Caco-2 (cell line): ENCODE measurements at regions not wholly inside any gene's neighbourhood (a gene's known extent, or its start where the extent isn't known, plus 50 kb on each side); places are given as distances from the start of the nearest gene placed in this dataset.

Source experiments
- BruUV-seq: library from RNA; stranded (reverse); fragments of 400-500 nt; replicated peaks from 2 replicates; lab custom pipeline; 2021; lab: Mats Ljungman, UMichigan
- CTCF ChIA-PET: fragments of 300-600 bp; sonication (Branson Sonifier 250); formaldehyde crosslinking; loops from one replicate; lab custom pipeline; 2022; ENCODE audit warnings: antibody characterized with exemption; lab: Charles Lee
- POLR2A ChIA-PET: fragments of 300-600 bp; sonication (Branson Sonifier 250); formaldehyde crosslinking; loops from one replicate; lab custom pipeline; 2022; ENCODE audit warnings: antibody characterized with exemption; lab: Charles Lee
- DNase-seq, 2 experiments: peaks; one replicate each; pipeline versions ENCODE4 v3.0.0 to v3.0.0-alpha.2; 2020 to 2022
- H3K27me3 ChIP-seq: replicated peaks from 2 replicates; pipeline ENCODE4 v1.6.0; 2011; ENCODE audit warnings: low read length; ENCODE audit not compliant: control insufficient read depth, insufficient read depth
- H3K36me3 ChIP-seq: 2 replicates; pipeline ENCODE4 v1.5.1; 2011; ENCODE audit warnings: low read length; ENCODE audit not compliant: control insufficient read depth, insufficient read depth
- H3K4me1 ChIP-seq: fragments of 250-450 bp; sonication (Bioruptor Pico); 2 replicates; pipeline ENCODE4 v1.5.1; 2020; ENCODE audit warnings: mild to moderate bottlenecking
- H3K4me3 ChIP-seq: 2 replicates; pipeline ENCODE4 v1.5.1; 2011; ENCODE audit warnings: low read depth, mild to moderate bottlenecking, control low read depth, low read length
- H3K9me3 ChIP-seq: fragments of 250-450 bp; sonication (Bioruptor Pico); 2 replicates; pipeline ENCODE4 v1.5.1; 2020; ENCODE audit warnings: mild to moderate bottlenecking, moderate library complexity
- H3K27ac Mint-ChIP-seq: one replicate; pipeline ENCODE4 v1.8.0; 2022; ENCODE audit warnings: mixed read lengths; ENCODE audit not compliant: unreplicated experiment
- H3K27me3 Mint-ChIP-seq: one replicate; pipeline ENCODE4 v1.8.0; 2022; ENCODE audit warnings: mixed read lengths; ENCODE audit not compliant: insufficient read depth, unreplicated experiment
- H3K36me3 Mint-ChIP-seq: one replicate; pipeline ENCODE4 v1.8.0; 2022; ENCODE audit warnings: mild to moderate bottlenecking, mixed read lengths; ENCODE audit not compliant: insufficient read depth, unreplicated experiment
- H3K4me1 Mint-ChIP-seq: one replicate; pipeline ENCODE4 v1.8.0; 2022; ENCODE audit warnings: low read depth, mixed read lengths; ENCODE audit not compliant: unreplicated experiment
- H3K4me3 Mint-ChIP-seq: one replicate; pipeline ENCODE4 v1.8.0; 2022; ENCODE audit warnings: mild to moderate bottlenecking, moderate library complexity, mixed read lengths; ENCODE audit not compliant: unreplicated experiment
- H3K9me3 Mint-ChIP-seq: one replicate; pipeline ENCODE4 v1.8.0; 2022; ENCODE audit warnings: mixed read lengths; ENCODE audit not compliant: unreplicated experiment
- intact Hi-C: fragments of 100-400 bp; cut with micrococcal nuclease; formaldehyde crosslinking; loops from one replicate; pipeline ENCODE4 v1.10.0; 2022; ENCODE audit not compliant: unreplicated experiment
- TF ChIP-seq, protein P1 (sequence below), 2 experiments: fragments of 200-600 bp in 1 of 2; IDR thresholded peaks; 1 replicate in 1 of 2; 2 replicates in 1 of 2; pipeline versions ENCODE4 v1.5.1 to v1.8.0; 2011 to 2022; ENCODE audit warnings: antibody characterized with exemption in 1 of 2, control low read depth in 1 of 2, inconsistent platforms in 1 of 2, low read depth in 1 of 2, low read length in 1 of 2, mild to moderate bottlenecking in 1 of 2, moderate library complexity in 1 of 2; ENCODE audit not compliant: insufficient read depth in 1 of 2, severe bottlenecking in 1 of 2, unreplicated experiment in 1 of 2

GRCh38 chr4:163865010-163865409, 370.5 kb downstream of the TMA16 start:
- Mint-ChIP-seq H3K4me1 (no peaks in the 10 kb centered on the region), H3K27me3 (peaks cover under 1% of the 10 kb centered on the region), H3K36me3 (no peaks in the 10 kb centered on the region), H3K4me3 (no peak overlapping the region), H3K9me3 (no peaks in the 10 kb centered on the region), H3K27ac (no peak overlapping the region)
- TF ChIP-seq, protein P1, sequence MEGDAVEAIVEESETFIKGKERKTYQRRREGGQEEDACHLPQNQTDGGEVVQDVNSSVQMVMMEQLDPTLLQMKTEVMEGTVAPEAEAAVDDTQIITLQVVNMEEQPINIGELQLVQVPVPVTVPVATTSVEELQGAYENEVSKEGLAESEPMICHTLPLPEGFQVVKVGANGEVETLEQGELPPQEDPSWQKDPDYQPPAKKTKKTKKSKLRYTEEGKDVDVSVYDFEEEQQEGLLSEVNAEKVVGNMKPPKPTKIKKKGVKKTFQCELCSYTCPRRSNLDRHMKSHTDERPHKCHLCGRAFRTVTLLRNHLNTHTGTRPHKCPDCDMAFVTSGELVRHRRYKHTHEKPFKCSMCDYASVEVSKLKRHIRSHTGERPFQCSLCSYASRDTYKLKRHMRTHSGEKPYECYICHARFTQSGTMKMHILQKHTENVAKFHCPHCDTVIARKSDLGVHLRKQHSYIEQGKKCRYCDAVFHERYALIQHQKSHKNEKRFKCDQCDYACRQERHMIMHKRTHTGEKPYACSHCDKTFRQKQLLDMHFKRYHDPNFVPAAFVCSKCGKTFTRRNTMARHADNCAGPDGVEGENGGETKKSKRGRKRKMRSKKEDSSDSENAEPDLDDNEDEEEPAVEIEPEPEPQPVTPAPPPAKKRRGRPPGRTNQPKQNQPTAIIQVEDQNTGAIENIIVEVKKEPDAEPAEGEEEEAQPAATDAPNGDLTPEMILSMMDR (IDR thresholded peaks at IDR 0.05; ENCODE audit: insufficient read depth in 1 of 2, low read depth in 1 of 2, low read length in 1 of 2, severe bottlenecking in 1 of 2, unreplicated experiment in 1 of 2): no peak
- no peak for DNase-seq
- no peaks in the 10 kb centered on the region for H3K4me1 ChIP-seq
- ChIA-PET CTCF (no interaction called here), POLR2A (no interaction called here)
- no TSS peak for BruUV-seq
- intact Hi-C loops: no loop called here
- H3K4me3 ChIP-seq: no peak overlapping the region
- H3K9me3 ChIP-seq: no peaks in the 10 kb centered on the region
- H3K27me3 ChIP-seq: no peaks in the 10 kb centered on the region
- no peaks in the 10 kb centered on the region for H3K36me3 ChIP-seq

DNA sequence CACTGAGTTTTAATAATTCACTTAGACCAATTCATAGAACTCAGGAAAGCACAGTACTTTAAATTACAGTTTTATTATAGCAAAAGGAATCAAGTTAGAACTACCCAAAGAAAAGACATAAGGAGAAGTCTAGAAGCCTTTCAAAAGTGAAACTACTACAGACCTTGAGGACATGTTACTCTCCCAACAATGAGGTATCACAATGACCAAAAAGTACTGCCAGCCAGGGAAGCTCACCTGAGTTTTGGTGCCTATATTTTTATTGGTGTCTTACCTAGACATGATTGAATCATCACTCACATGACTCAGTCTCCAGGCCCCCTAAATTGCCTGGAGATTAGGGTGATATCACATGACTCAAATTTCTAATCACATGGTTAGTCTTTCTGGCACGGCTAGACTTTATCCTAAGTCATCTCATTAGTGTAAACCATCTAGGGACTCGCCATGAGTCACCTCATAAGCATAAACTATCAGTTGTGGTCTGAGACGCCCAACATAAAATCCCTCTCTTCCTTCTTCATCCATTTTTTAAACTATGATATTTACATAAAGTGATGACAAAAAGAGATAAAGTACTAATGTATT, 372.3 kb downstream of the TMA16 start:
- intact Hi-C loops: no loop called here
- POLR2A ChIA-PET: no interaction called here
- Histone ChIP-seq H3K36me3 (no peaks in the 10 kb centered on the region), H3K9me3 (no peaks in the 10 kb centered on the region), H3K27me3 (no peaks in the 10 kb centered on the region), H3K4me1 (no peaks in the 10 kb centered on the region), H3K4me3 (no peak overlapping the region)
- H3K27me3 Mint-ChIP-seq: peaks cover 2% of the 10 kb centered on the region
- no peak overlapping the region for H3K4me3 Mint-ChIP-seq
- no peaks in the 10 kb centered on the region for H3K9me3 Mint-ChIP-seq
- no peak overlapping the region for H3K27ac Mint-ChIP-seq
- no peaks in the 10 kb centered on the region for H3K4me1 Mint-ChIP-seq
- no TSS peak for BruUV-seq
- no peak for DNase-seq
- H3K36me3 Mint-ChIP-seq: no peaks in the 10 kb centered on the region
- CTCF ChIA-PET: no interaction called here
- TF ChIP-seq, protein P1 (IDR thresholded peaks at IDR 0.05; ENCODE audit: insufficient read depth in 1 of 2, low read depth in 1 of 2, low read length in 1 of 2, severe bottlenecking in 1 of 2, unreplicated experiment in 1 of 2): no peak

- Histone ChIP-seq H3K4me3 (no peak overlapping the region), H3K36me3 (no peaks in the 10 kb centered on the region), H3K27me3 (no peaks in the 10 kb centered on the region), H3K9me3 (no peaks in the 10 kb centered on the region), H3K4me1 (no peaks in the 10 kb centered on the region)
- no peak for DNase-seq
- ChIA-PET POLR2A (no interaction called here), CTCF (no interaction called here)
- Mint-ChIP-seq H3K27me3 (peaks cover 2% of the 10 kb centered on the region), H3K4me1 (no peaks in the 10 kb centered on the region), H3K9me3 (no peaks in the 10 kb centered on the region), H3K36me3 (no peaks in the 10 kb centered on the region), H3K4me3 (no peak overlapping the region), H3K27ac (no peak overlapping the region)
- BruUV-seq: no TSS peak
- intact Hi-C loops: no loop called here
- TF ChIP-seq, protein P1 (IDR thresholded peaks at IDR 0.05; ENCODE audit: insufficient read depth in 1 of 2, low read depth in 1 of 2, low read length in 1 of 2, severe bottlenecking in 1 of 2, unreplicated experiment in 1 of 2): no peak
Measured at GRCh38 chr4:163868445-163868844, 374.0 kb downstream of the TMA16 start.
